HEK293 (cell line): ENCODE measurements at regions not wholly inside any gene's neighbourhood (a gene's known extent, or its start where the extent isn't known, plus 50 kb on each side); places are given as distances from the start of the nearest gene placed in this dataset.

Experiments
- CTCF ChIA-PET: fragments of 350-600 bp; formaldehyde crosslinking; extraction: SDS; loops from one replicate; lab custom pipeline; 2021; ENCODE audit warnings: antibody characterized with exemption; lab: Yijun Ruan, JAX
- POLR2A ChIA-PET: fragments of 300-600 bp; formaldehyde crosslinking; extraction: SDS; loops from one replicate; lab custom pipeline; 2020; ENCODE audit warnings: antibody characterized with exemption, inconsistent platforms; lab: Yijun Ruan, JAX
- H3K27ac ChIP-seq: fragments of 200-500 bp; sonication (Bioruptor generic); 2 replicates; pipeline ENCODE4 v1.5.1; 2014; ENCODE audit warnings: low read depth, low read length, control low read depth, inconsistent platforms; ENCODE audit errors: extremely low read depth
- H3K36me3 ChIP-seq, 2 experiments: fragments of 200-500 bp in 1 of 2; sonication (Bioruptor generic) in 1 of 2; 1 replicate in 1 of 2; 2 replicates in 1 of 2; pipeline ENCODE4 v1.5.1; 2014 to 2017; ENCODE audit warnings: inconsistent platforms in 2 of 2, low read length in 2 of 2; ENCODE audit not compliant: control insufficient read depth in 2 of 2, insufficient read depth in 1 of 2
- H3K4me1 ChIP-seq: fragments of 200-500 bp; sonication (Bioruptor generic); 2 replicates; pipeline ENCODE4 v1.5.1; 2014; ENCODE audit warnings: mild to moderate bottlenecking, low read length, inconsistent platforms; ENCODE audit not compliant: control insufficient read depth, insufficient read depth
- H3K4me3 ChIP-seq: 2 replicates; pipeline ENCODE4 v1.5.1; 2011; ENCODE audit warnings: low read depth, mild to moderate bottlenecking, control low read depth, low read length, moderate library complexity
- H3K9me3 ChIP-seq: fragments of 200-500 bp; sonication (Bioruptor generic); 2 replicates; pipeline ENCODE4 v1.5.1; 2014; ENCODE audit warnings: low read depth, low read length, inconsistent platforms; ENCODE audit not compliant: control insufficient read depth, insufficient read depth
- HOXD13 ChIP-seq: sonication (generic); formaldehyde crosslinking; IDR thresholded peaks from 2 replicates; pipeline ENCODE4 v1.8.0; 2022; ENCODE audit warnings: missing genetic modification reagents, borderline replicate concordance
- KLF1 ChIP-seq: fragments of 450-650 bp; formaldehyde crosslinking; IDR thresholded peaks from 2 replicates; pipeline ENCODE4 v1.5.1; 2016; ENCODE audit warnings: missing biosample characterization, missing genetic modification characterization
- KLF16 ChIP-seq: fragments of 450-650 bp; formaldehyde crosslinking; IDR thresholded peaks from 2 replicates; pipeline ENCODE4 v1.5.1; 2017; ENCODE audit warnings: missing biosample characterization, missing genetic modification characterization
- MZF1 ChIP-seq: fragments of 450-650 bp; formaldehyde crosslinking; IDR thresholded peaks from 2 replicates; pipeline ENCODE4 v1.5.1; 2017; ENCODE audit warnings: missing biosample characterization, missing genetic modification characterization, borderline replicate concordance
- PRDM1 ChIP-seq: fragments of 450-650 bp; formaldehyde crosslinking; IDR thresholded peaks from 2 replicates; pipeline ENCODE4; 2016; ENCODE audit warnings: missing biosample characterization, missing genetic modification characterization
- REPIN1 ChIP-seq: fragments of 450-650 bp; formaldehyde crosslinking; IDR thresholded peaks from 2 replicates; pipeline ENCODE4 v1.5.1; 2017; ENCODE audit warnings: missing biosample characterization, missing genetic modification characterization, low read depth
- ZBTB8A ChIP-seq: fragments of 450-650 bp; formaldehyde crosslinking; IDR thresholded peaks from 2 replicates; pipeline ENCODE4 v1.5.1; 2016; ENCODE audit warnings: missing biosample characterization, missing genetic modification characterization
- ZIC2 ChIP-seq: fragments of 450-650 bp; formaldehyde crosslinking; IDR thresholded peaks from 2 replicates; pipeline ENCODE4 v1.5.1; 2016; ENCODE audit warnings: missing biosample characterization, missing genetic modification characterization
- ZNF138 ChIP-seq: fragments of 450-650 bp; formaldehyde crosslinking; IDR thresholded peaks from 2 replicates; pipeline ENCODE4 v1.5.1; 2016; ENCODE audit warnings: missing biosample characterization, missing genetic modification characterization, borderline replicate concordance
- ZNF19 ChIP-seq: fragments of 450-650 bp; formaldehyde crosslinking; IDR thresholded peaks from 2 replicates; pipeline ENCODE4; 2016; ENCODE audit warnings: missing biosample characterization, missing genetic modification characterization, low read depth
- ZNF211 ChIP-seq: fragments of 450-650 bp; formaldehyde crosslinking; IDR thresholded peaks from 2 replicates; pipeline ENCODE4 v1.5.1; 2016; ENCODE audit warnings: low read depth, missing biosample characterization, missing genetic modification characterization
- ZNF350 ChIP-seq: fragments of 450-650 bp; formaldehyde crosslinking; IDR thresholded peaks from 2 replicates; pipeline ENCODE4 v1.5.0; 2017; ENCODE audit warnings: missing biosample characterization, mild to moderate bottlenecking, missing genetic modification characterization
- ZNF416 ChIP-seq: fragments of 450-650 bp; formaldehyde crosslinking; IDR thresholded peaks from 2 replicates; pipeline ENCODE4 v1.5.1; 2016; ENCODE audit warnings: missing biosample characterization, missing genetic modification characterization
- ZNF423 ChIP-seq: fragments of 450-650 bp; formaldehyde crosslinking; IDR thresholded peaks from 2 replicates; pipeline ENCODE4 v1.5.1; 2016; ENCODE audit warnings: missing biosample characterization, missing genetic modification characterization
- ZNF48 ChIP-seq: fragments of 450-650 bp; formaldehyde crosslinking; IDR thresholded peaks from 2 replicates; pipeline ENCODE4 v1.5.1; 2016; ENCODE audit warnings: missing biosample characterization, missing genetic modification characterization
- ZNF658 ChIP-seq: fragments of 450-650 bp; formaldehyde crosslinking; IDR thresholded peaks from 2 replicates; pipeline ENCODE4; 2016; ENCODE audit warnings: missing biosample characterization, missing genetic modification characterization
- ZNF768 ChIP-seq: fragments of 450-650 bp; formaldehyde crosslinking; IDR thresholded peaks from 2 replicates; pipeline ENCODE4 v1.5.1; 2018; ENCODE audit warnings: missing biosample characterization, mild to moderate bottlenecking, missing genetic modification characterization
- ZNF785 ChIP-seq: fragments of 450-650 bp; formaldehyde crosslinking; IDR thresholded peaks from 2 replicates; pipeline ENCODE4 v1.5.1; 2016; ENCODE audit warnings: missing biosample characterization, missing genetic modification characterization
- TF ChIP-seq, protein P1 (sequence below): fragments of 450-650 bp; formaldehyde crosslinking; IDR thresholded peaks from 2 replicates; pipeline ENCODE4 v1.5.1; 2016; ENCODE audit warnings: missing biosample characterization, missing genetic modification characterization
- TF ChIP-seq, protein P2 (sequence below): fragments of 450-650 bp; formaldehyde crosslinking; optimal IDR thresholded peaks from 2 replicates; pipeline ENCODE3; 2016; ENCODE audit warnings: missing biosample characterization, mild to moderate bottlenecking, missing genetic modification characterization
- TF ChIP-seq, protein P3 (sequence below): fragments of 450-650 bp; formaldehyde crosslinking; IDR thresholded peaks from 2 replicates; pipeline ENCODE4 v1.5.1; 2016; ENCODE audit warnings: missing biosample characterization, missing genetic modification characterization, borderline replicate concordance

DNA sequence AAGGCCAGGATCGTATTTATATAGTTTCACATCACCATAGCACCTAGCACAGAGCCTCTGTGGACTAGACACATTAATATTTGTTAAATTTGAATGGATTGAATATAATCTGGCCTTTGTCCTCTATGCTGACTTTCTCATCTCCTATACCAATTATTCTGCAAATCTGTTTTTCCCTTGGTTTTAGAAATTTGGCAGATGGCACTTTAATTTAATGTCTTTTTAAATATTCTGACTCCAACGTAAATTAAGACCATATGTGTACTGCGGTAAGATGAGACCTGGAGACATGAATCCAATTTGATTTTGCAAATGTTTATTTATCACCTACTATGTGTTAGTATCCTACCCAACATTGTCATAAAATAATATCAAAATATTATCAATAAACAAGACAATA lies 1281.9 kb upstream of the PIK3C3 start (continued):
- TF ChIP-seq ZBTB8A (tag by site-specific recombination) (no peak), ZNF138 (no peak), ZNF211 (tag by site-specific recombination) (no peak), ZNF350 (no peak), HOXD13 (no peak)
- TF ChIP-seq, protein P1, sequence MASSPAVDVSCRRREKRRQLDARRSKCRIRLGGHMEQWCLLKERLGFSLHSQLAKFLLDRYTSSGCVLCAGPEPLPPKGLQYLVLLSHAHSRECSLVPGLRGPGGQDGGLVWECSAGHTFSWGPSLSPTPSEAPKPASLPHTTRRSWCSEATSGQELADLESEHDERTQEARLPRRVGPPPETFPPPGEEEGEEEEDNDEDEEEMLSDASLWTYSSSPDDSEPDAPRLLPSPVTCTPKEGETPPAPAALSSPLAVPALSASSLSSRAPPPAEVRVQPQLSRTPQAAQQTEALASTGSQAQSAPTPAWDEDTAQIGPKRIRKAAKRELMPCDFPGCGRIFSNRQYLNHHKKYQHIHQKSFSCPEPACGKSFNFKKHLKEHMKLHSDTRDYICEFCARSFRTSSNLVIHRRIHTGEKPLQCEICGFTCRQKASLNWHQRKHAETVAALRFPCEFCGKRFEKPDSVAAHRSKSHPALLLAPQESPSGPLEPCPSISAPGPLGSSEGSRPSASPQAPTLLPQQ, result no peak
- TF ChIP-seq, protein P2, sequence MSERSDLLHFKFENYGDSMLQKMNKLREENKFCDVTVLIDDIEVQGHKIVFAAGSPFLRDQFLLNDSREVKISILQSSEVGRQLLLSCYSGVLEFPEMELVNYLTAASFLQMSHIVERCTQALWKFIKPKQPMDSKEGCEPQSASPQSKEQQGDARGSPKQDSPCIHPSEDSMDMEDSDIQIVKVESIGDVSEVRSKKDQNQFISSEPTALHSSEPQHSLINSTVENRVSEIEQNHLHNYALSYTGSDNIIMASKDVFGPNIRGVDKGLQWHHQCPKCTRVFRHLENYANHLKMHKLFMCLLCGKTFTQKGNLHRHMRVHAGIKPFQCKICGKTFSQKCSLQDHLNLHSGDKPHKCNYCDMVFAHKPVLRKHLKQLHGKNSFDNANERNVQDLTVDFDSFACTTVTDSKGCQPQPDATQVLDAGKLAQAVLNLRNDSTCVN (tag by site-specific recombination), result no peak

DNA sequence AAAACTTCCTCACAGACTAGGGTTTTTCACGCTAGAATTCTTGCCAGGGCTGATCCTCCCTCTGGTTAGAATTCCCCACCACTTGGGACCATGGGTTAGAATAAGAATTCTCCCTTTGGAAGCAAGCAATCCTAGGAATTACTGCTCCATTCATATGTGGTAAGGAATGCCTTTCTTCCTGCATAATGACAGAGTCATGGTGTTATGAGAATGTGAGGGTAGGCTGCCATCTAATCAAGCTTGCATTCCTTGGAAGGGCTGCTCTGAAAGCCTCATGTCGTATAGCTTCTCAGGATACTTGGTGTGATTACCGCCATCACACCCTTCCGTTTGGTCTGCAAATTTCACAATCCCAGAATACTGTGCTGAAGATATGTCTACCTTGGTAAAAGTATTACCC lies 1282.4 kb upstream of the PIK3C3 start:
- POLR2A ChIA-PET, result no interaction called here
- Histone ChIP-seq H3K4me1 (no peaks in the 10 kb centered on the region), H3K9me3 (no peaks in the 10 kb centered on the region), H3K36me3 (no peaks in the 10 kb centered on the region), H3K27ac (no peak overlapping the region), H3K4me3 (no peak overlapping the region)
- CTCF ChIA-PET, result no interaction called here
- no peak for TF ChIP-seq ZNF423 (tag by site-specific recombination)
- no peak for TF ChIP-seq ZIC2
- TF ChIP-seq MZF1, result no peak

DNA sequence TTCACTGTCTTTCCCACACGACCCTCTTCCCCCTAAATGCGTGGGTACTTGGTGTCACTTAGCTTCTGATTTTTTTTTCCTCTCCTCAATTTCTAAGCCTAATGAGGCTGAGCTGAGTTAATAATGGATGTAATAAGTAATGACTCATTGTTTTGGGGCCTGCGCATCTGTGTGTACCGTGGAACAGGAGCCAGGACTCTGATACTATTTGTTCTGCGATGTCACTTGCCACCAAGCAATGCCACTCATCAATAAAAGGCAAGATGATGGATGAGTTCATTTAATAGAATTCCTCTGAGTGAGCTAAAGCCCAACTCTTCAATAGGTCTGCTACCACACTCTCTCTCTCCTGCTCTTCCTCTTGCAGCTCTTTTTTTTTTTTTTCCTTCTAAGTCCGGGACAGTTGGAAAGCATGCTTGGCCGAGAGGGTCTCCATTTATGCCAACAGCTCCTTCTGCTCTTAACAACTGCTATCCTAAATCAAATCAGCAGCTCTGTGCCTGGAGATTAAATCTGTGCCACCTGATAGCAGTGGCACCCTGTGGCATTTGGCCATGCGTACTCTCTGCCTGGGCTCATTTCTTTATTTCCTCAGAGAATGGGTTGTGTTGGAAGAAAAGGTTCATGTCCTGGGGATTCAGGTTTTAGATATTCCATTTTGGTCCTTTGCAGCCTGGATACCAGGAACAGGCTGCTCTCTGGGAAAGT lies 1284.2 kb upstream of the PIK3C3 start:
- Histone ChIP-seq H3K9me3 (no peaks in the 10 kb centered on the region), H3K36me3 (no peaks in the 10 kb centered on the region), H3K4me1 (no peaks in the 10 kb centered on the region), H3K4me3 (no peak overlapping the region), H3K27ac (no peak overlapping the region)
- ChIA-PET CTCF (interaction anchor here (0.6 kb wide), 1 partner anchor 502 kb away, joined by 3 read pairs; no protein-coding TSS in a partner anchor), POLR2A (no interaction called here)
- TF ChIP-seq ZNF768 (tag by site-specific recombination) (no peak), ZNF48 (no peak), REPIN1 (no peak), ZNF785 (no peak), KLF1 (tag by site-specific recombination) (no peak), PRDM1 (tag by site-specific recombination) (no peak), ZNF416 (no peak), KLF16 (tag by site-specific recombination) (no peak), ZNF658 (tag by site-specific recombination) (no peak), ZNF19 (tag by site-specific recombination) (no peak)
- TF ChIP-seq, protein P3, sequence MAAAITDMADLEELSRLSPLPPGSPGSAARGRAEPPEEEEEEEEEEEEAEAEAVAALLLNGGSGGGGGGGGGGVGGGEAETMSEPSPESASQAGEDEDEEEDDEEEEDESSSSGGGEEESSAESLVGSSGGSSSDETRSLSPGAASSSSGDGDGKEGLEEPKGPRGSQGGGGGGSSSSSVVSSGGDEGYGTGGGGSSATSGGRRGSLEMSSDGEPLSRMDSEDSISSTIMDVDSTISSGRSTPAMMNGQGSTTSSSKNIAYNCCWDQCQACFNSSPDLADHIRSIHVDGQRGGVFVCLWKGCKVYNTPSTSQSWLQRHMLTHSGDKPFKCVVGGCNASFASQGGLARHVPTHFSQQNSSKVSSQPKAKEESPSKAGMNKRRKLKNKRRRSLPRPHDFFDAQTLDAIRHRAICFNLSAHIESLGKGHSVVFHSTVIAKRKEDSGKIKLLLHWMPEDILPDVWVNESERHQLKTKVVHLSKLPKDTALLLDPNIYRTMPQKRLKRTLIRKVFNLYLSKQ (tag by site-specific recombination), result no peak
